Stimulated activated CD4-positive, alpha-beta T cell treated with anti-CD3 and anti-CD28 coated beads, Interleukin-2, amount 100 ng/mL, for 48 hours (primary cell): ENCODE measurements at regions not wholly inside any gene's neighbourhood (a gene's known extent, or its start where the extent isn't known, plus 50 kb on each side); places are given as distances from the start of the nearest gene placed in this dataset.
"Not testable (repeated sequence)": the region's sequence is repeated elsewhere in the genome, so short reads cannot be mapped to it uniquely, and the experiment has no call there.

Experiments
- DNase-seq, 2 donors: peaks; one replicate each; pipeline ENCODE4 v3.0.0-alpha.2; 2020

GRCh38 chr7:1343551-1343950, 110.9 kb downstream of the UNCX start:
- no peak for DNase-seq

GRCh38 chr7:1344421-1344820, 111.7 kb downstream of the UNCX start:
- DNase-seq = no peak

- DNase-seq = no peak
These were observed 112.5 kb downstream of the UNCX start for GRCh38 chr7:1344981-1345701.

- DNase-seq = no peak
These were observed 113.2 kb downstream of the MICALL2 start for GRCh38 chr7:1345796-1346755.

GRCh38 chr7:1346851-1347250, 112.4 kb downstream of the MICALL2 start:
- DNase-seq = no peak

GRCh38 chr7:1348096-1348822, 111.0 kb downstream of the MICALL2 start:
- DNase-seq = no peak

GRCh38 chr7:1348823-1349335, 110.4 kb downstream of the MICALL2 start:
- DNase-seq = no peak

- no peak for DNase-seq
These were observed 109.9 kb downstream of the MICALL2 start for GRCh38 chr7:1349351-1349761.

GRCh38 chr7:1351881-1352625, 107.2 kb downstream of the MICALL2 start:
- no peak for DNase-seq

GRCh38 chr7:1352656-1353271, 106.5 kb downstream of the MICALL2 start:
- DNase-seq = no peak

- no peak for DNase-seq
These were observed 104.4 kb downstream of the MICALL2 start for GRCh38 chr7:1354661-1355567.

- no peak for DNase-seq
These were observed 103.5 kb downstream of the MICALL2 start for GRCh38 chr7:1355568-1356340.

GRCh38 chr7:1356853-1357252, 102.4 kb downstream of the MICALL2 start:
- not testable (repeated sequence) for DNase-seq

GRCh38 chr7:1357260-1357600, 102.0 kb downstream of the MICALL2 start:
- not testable (repeated sequence) for DNase-seq

GRCh38 chr7:1357601-1358271, 101.5 kb downstream of the MICALL2 start:
- DNase-seq = peak in 1 of 2 donors; percentile 9

- no peak for DNase-seq
These were observed 100.8 kb downstream of the MICALL2 start for GRCh38 chr7:1358376-1359050.

GRCh38 chr7:1359051-1359400, 100.2 kb downstream of the MICALL2 start:
- DNase-seq = no peak

GRCh38 chr7:1359681-1360485, 99.4 kb downstream of the MICALL2 start:
- no peak for DNase-seq
